NCI-H1105 (cell line): ENCODE measurements at regions not wholly inside any gene's neighbourhood (a gene's known extent, or its start where the extent isn't known, plus 50 kb on each side); places are given as distances from the start of the nearest gene placed in this dataset.
A peak's percentile ranks its signal among the peaks of the same experiment; 100 is the strongest.
"Not testable (repeated sequence)": the region's sequence is repeated elsewhere in the genome, so short reads cannot be mapped to it uniquely, and the experiment has no call there.

Experiments
- DNase-seq: peaks from one replicate; lab custom pipeline; 2025; lab: John Stamatoyannopoulos, UW

DNA sequence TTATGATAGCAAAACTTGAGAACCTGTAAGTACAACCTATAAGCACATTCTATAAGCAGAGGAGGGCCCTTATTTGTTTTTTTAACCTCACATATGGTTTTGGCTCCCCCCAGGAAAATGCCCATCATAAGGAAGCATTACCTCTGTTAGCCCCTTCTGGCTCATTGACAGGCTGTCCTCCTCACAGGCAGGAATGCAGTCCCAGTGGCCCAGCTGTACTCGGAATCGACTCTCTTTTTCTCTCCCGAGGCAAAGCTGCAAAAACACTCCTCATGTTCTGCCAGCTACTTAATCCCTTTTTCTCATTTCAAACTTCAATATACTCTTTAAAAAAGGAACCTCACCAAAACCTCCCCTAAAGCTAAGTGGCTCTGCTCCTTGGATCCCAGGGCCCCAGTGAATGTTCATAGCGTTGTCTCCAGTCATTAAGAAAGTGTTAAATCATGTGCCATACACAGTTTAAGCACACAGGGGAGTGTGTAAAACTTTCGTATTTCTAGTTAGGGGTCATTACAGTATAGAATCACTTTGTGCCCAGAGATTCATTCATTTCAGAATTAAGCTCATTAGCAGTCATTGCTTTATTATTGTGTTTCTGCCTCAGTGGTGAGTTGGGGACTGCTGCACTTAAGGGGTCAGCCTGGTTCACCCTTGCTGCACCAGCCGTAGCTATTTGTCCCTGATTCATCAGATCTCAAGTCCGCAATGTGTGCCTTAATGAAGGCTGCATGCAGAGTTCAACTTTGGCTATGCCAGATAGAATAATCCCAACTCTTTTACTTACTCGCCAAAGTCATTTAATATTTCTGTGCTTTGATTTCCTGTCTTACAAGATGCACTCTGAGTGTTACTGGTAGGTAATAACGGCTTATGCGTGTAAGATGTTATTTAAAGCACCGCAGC, 57.6 kb downstream of the JRKL start:
- no peak for DNase-seq

DNA sequence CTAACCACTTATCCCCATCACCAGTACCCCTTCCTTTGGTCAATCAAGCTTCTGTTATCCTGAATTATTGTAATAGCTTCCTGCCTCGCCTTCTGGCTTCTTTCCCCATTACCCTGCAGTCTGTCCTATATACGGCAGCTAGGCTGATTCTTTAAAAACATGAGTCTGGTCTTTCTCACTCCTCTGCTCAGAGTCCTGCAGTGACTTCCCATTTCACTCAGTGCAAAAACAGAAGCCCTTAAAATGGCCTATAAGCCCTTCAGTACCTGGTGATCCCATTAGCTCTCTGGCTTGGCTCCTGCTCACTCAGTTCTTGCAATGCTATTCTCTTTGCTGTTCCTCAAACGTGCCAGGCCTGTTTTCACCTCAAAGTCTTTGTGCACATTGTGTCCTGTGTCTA, 58.4 kb downstream of the JRKL start:
- no peak for DNase-seq

DNA sequence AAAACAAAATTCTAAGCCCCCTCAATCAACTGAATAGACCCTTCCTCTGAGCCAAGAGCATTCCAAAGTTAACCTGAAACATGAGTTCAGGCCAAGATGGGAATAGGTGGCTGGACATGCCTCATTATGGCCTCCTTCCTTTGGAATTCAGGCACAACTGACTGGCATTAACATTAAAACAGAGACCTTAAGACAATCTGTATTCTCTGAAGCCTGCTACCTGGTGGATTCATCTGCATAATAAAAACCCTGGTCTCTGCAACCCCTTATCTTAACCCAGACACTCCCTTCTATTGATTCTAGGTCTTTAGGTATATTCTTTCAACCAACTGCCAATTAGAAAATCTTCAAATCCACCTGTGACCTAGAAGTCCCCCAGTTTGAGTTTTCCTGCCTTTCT, 66.3 kb downstream of the JRKL start:
- DNase-seq, result no peak

DNA sequence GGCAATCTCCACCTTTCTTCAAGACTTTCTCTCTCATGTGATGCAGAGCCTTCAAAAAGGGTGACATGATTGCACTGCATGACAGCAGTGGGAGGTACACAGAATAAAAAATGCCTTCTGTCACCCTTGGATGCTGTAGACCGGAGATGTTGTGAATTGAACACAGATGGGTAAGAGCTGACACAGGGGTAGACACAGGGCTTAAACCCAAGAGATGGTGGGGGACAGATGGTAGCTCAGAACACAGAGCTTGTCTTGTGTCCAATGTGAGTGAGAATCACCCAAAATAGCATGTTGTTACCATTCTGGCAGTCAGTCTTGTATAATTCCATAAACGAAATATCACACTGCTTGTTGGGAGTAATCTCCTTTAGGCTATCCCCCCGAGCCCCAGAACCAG, 69.9 kb downstream of the JRKL start:
- DNase-seq, result no peak

DNA sequence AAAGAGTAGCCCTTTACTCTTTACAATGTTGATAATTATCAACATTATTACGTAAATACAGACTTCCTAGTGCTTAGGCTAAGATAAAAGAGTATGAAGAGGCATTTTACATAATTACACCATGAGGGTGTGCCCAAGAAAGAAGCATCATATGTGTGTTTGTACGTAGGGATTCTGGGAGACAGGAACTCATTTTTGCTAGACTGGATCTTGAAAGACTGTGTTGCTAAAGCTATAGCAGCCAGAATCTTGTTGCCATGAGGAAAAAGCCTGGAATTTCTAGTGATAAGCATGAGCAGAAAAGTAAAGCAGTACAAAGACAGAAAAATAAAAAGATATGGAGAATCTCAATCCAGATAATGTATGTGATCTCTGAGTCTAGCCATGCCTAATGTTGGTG, 72.1 kb downstream of the JRKL start:
- no peak for DNase-seq

DNA sequence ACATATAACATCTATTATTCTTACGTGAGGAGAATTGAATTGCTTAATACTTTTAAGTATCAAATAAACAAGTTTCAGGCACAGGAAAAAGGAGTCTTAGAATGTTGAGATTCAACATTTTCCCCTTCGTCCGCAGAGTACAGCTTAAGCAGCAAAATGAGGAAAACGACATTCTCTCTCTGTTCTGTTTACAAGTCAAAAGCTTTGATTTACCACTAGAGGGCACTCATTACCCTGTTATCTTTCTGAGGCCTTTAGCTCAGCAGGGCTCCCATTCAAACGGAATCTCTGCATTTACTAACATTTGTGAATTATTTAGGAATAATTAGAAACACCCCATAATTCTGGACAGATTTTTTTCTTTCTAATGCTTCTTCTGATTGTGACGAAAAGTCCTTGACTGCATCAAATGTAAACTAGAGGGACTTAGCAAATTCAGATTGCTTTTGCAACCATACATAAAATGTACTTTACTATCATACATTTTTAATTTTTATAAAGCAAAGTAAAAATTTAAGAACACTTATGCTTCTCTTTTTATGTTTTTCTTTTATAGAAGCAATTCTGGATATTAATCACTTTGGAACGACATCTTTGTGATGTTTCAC, 75.0 kb downstream of the JRKL start:
- peak; percentile 82 for DNase-seq

DNA sequence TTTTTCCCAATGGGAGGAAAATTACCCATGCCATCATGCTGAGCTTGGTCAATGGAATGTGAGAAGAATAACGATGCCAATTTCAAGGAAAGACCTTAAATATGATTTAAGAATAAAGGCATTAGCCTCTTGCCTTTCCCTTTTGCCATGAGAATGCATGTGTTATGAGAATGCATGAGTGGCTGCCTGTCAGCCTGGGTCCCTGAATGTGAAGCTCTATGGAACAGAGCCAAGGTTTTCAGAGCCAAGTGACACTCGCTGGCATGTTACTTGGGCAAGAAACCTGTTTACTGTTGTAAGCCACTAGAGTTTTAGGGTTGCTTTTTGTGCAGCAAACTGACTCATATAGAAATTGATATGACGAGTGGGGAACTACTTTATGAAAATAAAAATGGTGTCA, 75.7 kb downstream of the JRKL start:
- DNase-seq, result peak; percentile 68

DNA sequence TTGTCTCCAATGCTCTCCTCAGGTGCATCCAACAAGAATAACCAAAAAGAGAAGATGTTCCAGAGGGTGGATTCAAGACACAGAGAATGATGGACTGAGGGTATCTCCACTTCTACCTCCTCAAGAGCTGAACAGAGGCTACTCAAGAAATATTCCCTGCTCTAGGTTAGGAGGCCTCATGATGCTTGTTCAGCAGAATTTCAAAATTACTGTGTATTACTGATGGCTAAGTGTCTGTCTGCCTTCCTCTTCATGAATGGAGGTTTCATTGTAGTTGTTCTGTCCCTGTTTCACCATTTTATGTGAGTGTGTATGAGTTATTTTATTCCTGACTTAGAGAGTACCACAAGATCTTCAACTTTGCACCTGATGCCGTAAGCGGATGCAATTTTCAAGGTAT, 76.8 kb downstream of the JRKL start:
- no peak for DNase-seq

DNA sequence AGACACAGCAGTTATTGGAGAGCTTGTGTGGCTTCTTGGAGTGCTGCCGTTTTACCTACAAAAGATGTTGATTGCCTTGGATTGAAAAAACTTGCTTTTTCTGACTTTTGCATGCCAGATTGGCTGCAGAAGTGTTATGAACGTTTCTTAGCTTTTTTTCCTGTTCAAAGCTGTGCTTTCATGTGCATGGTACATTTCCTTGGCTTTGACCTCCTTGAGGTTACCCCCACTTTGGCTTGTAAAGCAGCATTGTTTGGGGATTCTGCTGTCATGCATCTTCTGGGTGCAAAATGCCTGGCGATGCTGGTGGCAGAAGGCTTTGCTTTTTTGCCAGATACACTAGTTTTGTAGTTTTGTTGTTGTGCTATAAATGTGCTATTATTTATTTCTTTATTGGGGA, 80.0 kb downstream of the JRKL start:
- DNase-seq, result no peak

DNA sequence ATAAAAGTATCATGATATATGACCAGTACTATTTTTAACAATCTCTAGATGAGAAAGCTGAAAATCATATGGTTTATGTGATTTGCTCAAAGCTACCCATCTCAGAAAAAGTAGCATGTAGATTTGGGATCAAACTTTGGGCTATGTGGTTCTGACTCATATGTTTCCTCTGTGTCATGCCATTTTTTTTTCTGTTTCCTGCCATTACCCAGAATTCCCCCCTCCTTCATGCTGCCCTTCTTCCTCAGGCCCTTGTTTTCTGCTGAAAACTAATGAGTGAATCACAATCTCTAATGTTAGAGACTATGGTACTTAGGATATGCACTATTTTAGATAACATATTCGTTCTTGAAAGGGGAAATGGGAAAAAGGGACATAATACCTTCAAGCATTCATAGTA, 80.7 kb downstream of the JRKL start:
- no peak for DNase-seq

DNA sequence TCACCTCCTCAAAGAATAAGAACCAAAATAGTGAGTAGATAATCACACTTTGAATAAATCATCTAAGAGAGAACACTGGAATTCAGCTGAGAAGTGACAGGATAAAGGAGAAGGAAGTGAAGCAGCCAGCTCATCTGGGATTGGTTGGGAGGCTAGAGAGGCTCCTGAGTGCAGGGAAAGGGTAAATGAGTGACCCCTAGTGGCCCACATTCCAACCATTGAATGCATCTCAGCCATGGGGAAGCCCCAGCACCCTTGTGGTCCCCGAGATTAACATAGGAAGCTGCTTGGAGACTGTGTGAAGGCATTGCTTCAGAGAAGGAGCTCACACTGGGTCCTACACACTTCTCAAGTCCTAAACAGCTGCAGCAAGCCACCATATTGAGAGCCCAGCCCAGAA, 82.3 kb downstream of the JRKL start:
- DNase-seq, result no peak

DNA sequence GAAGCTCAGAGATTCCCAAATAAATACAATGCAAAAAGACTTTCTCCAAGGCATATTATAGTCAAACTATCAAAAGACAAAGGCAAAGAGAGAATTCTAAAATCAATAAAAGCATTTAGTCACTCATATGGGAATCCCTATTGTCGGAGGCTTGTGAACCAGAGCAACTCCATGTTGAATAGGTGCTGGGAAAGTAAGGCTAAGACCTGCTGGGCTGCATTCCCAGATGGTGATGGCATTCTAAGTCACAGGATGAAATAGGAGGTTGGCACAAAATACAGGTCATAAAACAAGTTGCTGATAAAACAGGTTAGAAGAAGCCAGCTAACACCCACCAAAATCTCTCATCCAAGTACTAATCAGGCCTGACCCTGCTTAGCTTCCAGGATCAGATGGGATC, 84.5 kb downstream of the JRKL start:
- DNase-seq, result no peak

DNA sequence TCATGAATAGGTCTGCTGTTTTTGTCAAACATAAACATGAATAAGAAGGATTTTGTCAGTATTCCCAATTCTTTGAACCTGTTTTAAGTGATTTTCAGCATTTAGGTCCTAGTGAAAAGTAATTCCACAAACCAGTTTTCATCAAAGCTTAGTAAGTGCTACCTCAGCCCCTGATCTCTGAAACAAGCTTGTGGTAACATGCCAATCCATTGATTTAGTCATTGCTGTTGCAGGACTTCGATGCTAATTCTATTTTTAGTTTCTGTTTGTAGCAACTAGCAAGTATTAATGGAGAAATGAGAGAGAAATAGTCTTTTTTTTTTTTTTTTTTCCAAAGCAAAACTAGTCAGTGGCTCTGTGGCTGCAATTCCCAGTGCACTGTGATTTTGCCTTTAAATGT, 91.4 kb downstream of the JRKL start:
- DNase-seq, result no peak

DNA sequence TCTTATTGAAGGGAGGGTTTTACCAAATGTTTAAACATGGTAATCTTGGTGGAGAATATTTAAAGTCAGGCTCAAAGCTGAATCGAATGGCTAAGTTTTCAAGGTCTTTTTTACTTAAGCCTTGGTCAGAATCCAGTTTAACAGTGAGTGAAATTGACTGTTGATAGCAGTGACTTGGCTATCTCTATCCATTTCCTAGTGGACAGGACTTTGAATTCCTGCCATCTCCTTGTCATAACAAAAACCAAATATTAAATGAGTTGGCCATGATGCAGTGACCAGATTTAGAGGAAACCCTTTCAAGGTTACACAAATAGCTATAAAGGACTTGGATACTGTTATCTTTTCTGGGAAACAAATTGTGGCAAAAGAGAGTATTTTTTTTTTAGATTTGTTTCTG, 92.0 kb downstream of the JRKL start:
- DNase-seq, result no peak

DNA sequence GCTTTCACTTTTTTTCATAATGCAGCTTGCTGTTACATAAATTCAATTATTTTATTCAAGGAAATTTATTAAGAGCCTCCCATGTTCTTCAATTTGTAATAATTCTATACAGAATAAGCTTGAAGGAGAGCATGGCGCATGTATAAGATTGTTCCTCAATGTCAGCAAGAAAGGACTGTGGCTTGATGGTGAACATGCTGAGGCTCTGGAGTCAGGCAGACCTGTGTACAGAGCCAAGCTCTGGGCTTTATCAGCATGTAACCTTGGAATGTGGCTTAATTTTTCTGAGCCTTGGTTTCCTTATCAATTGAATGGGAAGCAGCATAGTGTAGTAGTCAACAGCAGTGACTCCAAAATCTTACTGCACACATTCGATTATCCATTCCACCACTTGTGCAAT, 92.4 kb downstream of the JRKL start:
- DNase-seq, result no peak

DNA sequence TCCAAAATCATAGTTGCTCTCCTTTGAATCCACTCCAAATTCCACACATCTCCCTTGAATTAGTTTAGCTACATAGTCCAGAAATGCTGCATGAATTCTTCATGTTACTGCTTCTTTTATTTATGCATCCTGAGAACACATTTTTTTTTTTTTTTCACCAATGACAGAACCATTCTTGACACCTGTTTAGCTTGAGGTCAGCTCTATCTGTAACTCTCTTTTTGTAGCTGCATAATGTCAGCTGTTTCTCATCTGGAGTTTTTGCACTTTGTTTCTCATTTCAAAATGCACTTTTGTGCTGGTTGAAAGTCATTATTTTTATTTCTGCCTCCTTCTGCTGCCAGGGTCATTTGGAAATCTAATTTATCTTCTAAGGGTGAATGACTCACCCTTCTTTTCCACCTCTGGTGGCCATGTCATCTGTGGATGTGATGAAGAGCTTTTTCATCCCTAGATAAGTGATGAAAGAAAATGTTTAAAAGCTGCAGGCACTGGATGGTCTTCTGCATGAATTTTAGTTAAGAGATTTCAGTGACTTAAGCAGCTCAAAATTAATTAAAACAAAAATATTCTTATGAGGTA, 93.7 kb downstream of the JRKL start:
- no peak for DNase-seq

DNA sequence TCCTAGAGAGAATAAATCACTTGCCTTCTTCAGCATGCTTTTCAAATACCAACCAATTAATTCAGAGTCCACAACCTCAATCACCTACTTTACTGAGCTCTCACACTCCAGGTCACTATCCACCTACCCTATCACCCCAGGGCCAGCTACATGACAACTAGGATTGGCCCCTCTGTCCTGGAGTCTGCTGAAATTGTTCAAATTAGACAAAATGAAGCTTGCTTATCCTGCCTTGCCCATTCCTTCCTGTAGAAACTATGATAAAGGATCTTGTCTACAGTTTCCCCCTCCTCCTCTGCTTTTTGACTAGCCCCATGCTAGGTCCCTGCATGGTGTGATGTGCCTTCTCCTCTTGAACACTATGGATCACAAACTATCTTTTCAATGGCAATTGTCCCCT, 94.5 kb downstream of the JRKL start:
- no peak for DNase-seq

DNA sequence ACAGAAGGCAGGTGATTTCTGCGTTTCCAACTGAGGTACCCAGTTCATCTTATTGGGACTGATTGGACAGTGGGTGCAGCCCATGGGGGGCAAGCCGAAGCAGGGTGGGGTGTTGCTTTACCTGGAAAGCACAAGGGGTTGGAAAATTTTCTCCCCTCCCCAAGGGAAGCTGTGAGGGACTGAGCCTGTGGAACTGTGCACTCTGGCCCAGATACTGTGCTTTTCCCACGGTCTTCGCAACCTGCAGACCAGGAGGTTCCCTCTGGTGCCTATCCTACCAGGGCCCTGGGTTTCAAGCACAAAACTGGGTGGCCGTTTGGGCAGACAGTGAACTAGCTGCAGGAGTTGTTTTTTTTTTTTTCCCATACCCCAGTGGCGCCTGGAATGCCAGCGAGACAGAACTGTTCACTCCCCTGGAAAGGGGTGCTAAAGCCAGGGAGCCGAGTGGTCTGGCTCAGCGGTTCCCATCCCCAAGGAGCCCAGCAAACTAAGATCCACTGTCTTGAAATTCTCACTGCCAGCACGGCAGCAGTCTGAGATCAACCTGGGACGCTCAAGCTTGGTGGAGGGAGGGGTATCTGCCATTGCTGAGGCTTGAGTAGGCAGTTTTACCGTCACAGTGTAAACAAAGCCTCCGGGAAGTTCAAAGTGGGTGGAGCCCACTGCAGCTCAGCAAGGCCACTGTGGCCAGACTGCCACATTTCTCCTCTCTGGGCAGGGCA, 97.2 kb downstream of the JRKL start:
- DNase-seq, result peak; percentile 13

DNA sequence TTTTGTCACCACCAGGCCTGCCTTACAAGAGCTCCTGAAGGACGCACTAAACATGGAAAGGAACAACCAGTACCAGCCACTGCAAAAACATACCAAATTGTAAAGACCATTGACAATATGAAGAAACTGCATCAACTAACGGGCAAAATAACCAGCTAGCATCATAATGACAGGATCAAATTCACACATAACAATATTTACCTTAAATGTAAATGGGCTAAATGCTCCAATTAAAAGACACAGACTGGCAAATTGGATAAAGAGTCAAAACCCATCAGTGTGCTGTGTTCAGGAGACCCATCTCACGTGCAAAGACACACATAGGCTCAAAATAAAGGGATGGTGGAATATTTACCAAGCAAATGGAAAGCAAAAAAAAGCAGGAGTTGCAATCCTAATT, 99.1 kb downstream of the JRKL start:
- DNase-seq, result not testable (repeated sequence)

DNA sequence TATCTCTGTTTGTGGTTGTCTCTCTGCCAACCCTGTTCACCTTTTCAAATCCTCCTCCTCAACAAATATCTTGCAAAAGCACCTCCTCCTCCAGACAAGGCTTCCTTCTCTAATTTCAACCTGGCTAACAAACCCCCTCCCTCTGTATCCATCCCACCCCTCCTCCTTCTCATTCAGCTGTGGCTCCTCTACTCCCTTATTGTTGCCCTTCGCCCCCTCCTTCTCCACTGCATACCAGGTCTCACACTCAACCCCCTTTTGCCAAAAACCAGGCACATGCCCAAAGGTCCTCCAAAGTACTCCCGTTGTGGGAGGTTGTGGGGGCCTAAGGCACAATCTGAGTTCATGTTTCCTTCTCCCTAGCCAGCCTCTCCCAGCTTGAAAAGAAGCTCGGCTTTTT, 110.6 kb downstream of the JRKL start:
- DNase-seq, result no peak

DNA sequence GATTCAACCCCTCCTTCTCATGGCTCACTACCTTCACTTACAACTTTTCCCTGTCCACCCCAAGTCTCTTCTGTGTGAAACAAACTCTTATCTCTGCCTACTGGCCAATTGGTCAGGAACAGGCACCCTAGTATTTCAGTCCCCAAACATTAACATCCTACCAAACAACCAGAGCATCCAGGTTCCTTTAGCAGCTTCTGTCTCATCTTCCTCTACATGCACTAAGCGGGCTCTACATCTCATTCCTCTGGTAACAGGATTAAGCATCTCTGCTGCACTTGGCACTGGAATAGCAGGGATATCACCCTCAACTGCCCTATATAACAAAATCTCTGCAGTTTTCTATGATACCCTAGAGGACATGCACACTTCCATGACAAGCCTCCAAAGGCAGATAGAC, 116.2 kb downstream of the JRKL start:
- DNase-seq, result no peak

DNA sequence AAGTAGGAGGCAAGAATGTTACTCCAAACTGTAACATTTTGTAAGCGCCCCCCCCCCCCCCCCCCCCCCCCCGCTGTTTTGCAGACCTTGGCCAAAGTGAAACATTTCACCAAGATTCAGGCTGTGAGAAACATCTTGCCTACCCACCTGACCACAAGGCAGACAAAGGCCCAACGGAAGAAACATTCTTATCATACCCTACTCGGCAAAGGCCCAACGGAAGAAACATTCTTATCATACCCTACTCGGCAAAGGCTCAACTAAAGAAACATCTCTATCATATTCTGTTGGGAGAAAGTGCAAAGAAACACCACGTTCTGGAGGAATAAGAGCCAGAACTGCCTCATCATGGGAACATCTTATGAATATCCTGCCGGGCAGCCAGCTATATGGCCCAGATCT, 117.1 kb downstream of the JRKL start:
- DNase-seq, result no peak

DNA sequence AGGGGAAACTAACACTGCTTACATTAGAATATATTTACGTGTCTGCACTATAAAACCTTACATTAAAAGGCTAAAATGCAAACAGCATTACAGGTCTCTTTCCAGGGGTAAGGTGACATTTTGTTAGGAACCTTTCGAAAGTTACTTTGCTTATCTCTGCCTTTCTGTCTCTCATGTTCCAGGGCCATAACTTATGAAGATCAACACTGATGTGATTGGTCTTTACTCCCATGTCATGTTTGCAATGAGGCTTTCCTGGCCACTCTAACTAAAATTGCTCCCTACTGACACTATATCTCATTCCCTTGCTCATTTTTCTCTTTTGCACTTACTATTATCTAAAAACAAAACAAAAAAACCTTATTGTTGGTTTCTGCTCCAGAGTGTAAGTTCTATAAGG, 119.0 kb downstream of the JRKL start:
- DNase-seq, result no peak
